NCI-H526 treated with DMSO at 0.1 percent for 48 hours (cell line): ENCODE measurements at regions not wholly inside any gene's neighbourhood (a gene's known extent, or its start where the extent isn't known, plus 50 kb on each side); places are given as distances from the start of the nearest gene placed in this dataset.

Experiments
- DNase-seq: peaks from one replicate; lab custom pipeline; 2025; lab: John Stamatoyannopoulos, UW

DNA sequence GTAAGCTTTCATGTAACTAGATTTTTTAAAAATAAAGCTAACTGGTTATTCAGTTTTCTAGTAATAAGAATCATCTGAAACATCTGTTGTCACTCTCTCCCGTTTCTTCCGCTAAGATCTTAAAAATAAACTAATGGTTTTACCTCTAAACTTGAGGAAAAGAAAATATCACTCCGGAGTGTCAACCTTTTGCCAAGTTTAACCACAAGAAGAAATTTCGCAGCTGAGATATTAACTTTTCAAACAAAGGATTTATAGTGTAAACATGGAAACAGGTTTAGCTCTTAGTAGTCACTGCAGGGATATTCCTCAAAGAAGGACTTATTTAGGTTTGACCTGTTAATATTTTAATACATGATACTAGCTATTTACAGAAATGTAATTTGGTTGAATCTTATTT lies 954.9 kb downstream of the ADGRL2 start:
- no peak for DNase-seq

DNA sequence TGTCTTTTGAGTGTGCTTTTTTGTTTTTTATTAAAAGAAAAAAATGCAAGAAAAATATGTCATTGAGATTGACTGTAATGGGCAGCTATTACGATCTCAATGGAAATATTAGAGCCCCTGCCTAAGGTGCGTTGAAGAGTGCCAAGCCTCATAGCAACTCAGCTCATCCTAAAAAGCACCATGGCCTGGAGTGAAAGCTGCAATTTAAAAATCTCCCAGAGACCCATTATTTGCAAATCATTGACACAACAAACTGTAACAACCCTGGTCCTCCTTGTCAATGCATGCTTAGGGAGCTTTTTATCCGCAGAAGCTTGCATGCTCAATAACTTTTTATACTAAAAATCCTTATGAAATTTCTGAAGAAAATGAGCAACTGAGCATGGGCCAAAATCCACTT lies 954.5 kb downstream of the ADGRL2 start:
- no peak for DNase-seq

DNA sequence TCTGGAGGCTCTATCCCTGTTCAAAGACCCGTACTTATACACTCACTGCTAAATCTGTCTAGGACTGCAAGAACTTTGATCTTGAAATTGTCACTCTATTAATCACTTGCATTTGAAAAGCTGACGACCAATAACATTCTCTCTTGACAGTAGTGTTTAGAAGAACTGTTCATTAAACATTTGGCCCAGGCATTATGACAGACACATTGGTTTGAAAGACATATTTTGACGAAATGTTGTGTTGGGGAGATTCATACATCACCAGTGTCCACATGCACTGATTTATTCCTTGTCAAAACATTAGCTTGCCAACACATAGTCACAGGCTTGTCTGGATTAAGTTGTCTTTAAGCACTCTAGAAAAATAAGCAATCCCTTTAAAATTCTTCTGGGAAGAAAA lies 951.3 kb downstream of the ADGRL2 start:
- DNase-seq: no peak

DNA sequence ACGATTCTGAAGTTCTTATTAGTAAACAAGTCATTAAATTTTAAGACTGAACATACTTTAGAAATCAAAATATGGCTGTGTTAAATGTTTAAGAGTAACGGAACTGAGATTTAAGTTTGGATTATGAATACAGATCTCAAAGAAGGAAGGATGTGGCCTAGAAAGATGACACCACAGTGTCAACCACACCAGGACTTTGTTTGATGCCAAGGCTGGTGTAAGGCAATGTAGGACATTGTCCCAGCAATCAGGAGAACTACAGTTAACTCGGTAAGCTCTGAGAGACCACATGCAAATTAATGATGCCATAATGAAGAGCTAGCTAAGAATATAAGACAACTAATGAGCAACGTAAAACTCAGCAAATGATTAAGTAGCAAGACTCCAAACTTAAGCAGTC lies 932.9 kb downstream of the ADGRL2 start:
- no peak for DNase-seq

DNA sequence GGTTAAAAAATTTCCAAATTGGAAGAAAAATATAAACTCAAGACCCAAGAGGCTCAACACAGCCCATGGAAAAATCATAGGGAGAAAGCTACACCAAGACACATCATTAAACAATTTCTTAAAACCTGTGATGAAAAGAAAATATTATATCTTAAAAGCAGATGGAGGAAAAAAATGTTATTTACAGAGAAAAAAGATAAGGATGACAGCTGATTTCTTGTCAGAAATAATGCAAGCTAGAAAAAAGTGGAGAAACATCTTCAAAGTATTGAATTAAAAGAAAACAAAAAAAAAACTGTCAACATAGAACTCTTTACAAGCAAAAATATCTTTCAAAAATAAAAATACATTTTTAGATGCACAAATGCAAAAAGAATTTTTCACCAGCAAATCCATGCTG lies 930.5 kb downstream of the ADGRL2 start:
- DNase-seq: no peak

DNA sequence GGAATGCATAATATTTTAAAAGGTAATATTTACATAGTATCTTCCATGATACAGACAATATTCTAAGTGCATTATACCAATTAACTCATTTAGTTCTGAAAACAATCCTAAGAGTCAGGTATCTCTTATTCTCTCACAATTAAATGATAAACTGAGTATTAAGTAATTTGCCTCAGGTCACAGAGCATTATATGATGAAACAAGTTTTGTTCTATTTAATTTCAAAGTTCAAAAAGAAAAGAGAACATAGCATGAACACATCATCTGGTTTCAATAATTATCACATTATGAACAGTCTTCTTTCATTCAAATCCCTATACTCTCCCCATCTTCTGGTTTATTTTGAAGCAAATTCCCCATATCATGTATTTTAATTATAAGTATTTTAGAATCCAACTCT lies 927.5 kb downstream of the ADGRL2 start:
- no peak for DNase-seq

DNA sequence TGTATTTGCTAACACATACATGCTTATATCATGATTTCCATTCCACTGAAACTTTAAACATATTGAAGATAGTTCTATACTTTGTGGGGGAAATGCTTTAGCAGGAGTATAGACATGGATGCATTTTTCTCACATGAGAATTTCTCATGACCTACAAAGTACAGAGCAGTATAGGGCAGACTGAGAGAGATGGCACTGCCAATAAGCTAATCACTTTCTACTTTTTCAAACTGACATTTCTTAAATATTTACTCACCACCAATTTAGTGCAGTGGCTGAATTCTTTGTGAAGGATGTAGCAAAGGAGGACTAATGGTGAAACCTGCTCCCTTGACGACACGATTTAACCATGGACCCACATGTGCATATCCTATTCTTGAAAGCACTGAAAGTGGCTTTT lies 923.5 kb downstream of the ADGRL2 start:
- DNase-seq: no peak

DNA sequence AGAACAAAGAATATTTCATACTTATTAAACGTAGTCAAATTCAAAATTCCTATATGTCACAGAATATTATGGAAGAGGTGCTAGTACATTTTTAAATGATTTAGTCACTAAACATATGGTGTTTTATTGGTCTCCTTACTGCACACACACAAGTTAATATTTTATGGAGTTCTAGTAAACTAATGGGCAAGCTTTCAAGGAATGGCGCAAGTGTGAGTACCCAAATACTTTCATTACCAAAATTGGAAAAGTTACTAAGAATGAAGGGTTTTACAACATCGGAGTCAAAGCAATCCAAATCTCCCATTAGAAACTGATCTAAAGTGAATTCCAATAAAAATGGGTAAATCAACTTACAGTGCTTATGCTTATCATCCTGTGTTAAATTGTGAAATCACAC lies 921.9 kb downstream of the ADGRL2 start:
- no peak for DNase-seq

DNA sequence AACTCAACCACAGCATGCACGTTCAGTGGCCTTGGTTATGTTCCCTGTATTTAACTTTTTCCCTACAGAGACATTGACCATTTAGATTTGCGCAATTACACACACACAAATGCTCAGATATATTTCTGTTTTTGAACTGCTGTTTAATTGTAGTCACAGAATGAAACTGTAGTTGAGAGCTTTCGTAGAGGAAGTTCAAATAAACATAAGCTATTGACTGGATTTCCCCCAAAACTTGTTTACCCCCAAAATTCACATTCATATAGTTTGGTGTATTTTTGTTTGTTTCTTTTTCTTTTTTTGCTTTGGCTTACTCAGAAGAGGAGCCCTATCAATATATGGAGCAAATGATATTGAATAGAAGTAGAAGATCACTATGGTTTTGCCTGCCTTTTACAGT lies 921.0 kb downstream of the ADGRL2 start:
- DNase-seq: no peak

DNA sequence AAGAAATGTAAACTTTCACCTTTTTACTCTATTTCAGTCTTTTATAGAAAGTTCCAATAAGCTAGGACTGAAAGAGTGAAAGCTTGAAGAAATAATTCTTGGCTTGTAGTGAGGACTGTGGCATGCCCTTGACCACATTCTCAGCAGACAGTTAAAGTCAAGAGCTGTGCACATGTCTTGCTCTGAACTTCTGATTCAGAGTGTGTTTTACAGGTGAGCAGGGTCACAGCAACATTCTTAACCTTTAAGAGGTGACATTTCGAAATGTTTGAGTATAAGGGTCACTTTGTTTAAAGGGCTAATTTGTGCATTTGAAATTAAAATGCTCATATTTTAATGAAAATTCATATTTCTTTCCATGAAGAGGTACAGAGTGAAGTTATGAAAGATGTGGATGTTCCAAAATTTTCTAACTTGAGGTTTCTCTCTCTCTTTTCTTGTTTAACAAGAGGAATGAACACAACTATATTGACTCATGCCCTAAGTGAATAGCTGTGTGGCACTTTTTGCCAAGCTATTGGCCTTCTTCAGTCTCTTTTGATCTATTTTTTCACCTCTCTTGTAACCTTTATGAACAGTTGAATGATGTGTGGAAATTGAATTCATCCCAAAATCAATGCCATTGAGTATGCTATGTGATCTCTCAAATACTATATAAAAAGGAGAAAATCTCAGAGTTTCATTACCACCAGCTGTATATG lies 918.1 kb downstream of the ADGRL2 start:
- no peak for DNase-seq

DNA sequence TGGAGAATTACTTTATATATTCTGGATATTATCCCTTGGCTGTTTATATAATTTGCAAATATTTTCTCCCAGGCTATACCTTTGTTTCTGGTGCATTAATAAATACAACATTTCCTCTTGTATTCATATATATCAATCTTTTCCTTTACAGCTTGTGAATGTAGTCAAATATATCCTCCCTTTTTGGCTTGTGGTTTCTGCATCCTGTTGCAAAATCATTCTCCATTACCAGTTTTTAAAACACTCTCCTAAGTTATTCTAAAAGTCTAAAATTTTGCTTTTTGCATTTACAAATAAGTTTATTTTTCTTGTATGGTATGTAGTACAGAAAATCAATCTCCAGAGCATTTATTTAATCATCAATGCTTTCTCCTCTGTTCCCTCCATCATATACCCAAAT lies 909.4 kb downstream of the ADGRL2 start:
- no peak for DNase-seq

DNA sequence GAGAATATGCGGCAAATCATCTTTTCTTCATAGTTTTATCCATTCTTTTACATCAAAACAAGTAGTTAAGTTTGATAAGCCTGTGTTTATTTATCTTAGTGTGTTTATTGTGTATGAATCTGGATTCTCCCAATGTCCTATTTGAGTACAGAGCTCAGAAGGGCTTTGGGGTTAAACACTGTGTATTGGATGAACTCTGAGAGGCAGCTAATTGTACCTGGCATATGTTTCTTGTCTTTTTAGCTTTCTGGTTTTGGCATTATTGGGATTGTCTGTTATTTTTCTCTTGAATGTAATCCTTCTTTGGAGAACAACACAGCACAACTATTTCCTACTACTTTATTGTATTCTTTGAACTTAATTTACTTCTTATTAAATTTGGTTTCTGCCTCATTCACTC lies 906.9 kb downstream of the ADGRL2 start:
- DNase-seq: no peak

DNA sequence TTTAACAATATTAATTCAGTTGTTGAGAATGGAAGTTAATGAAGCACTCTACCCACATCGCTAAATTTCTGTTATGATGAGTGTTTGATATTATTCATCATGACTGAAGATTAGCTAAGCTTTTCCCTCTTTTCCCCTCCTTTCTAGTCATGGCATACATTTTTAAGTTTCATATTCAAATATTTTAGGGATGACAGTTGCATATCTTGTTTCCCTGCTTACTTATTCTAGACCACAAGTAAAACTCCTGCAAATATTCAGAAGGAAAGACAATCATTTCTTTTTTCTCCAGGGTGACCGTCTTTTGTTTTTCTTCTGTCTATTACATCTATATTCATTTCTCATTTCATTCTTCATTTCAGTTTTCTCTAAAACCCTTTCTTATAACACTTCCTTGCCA lies 906.0 kb downstream of the ADGRL2 start:
- DNase-seq: peak; percentile 3

DNA sequence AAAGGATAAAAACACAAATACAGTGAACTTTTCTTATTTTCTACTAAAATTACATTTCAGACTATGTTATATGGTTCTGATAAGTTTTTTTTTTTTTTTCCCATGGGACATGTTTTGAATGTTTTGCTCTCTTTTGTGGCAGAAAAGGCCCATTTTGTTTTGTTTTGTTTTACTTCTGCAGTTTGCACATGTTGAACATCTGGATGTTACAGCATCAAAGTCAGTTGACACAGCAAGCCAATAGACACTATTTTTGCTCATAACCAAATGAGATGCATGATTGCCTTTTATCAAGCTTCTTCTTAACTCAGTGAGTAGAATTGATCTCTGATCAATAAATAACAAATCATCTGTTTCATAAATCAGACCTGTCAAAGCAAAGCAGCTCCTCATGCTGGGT lies 904.2 kb downstream of the ADGRL2 start:
- DNase-seq: no peak

DNA sequence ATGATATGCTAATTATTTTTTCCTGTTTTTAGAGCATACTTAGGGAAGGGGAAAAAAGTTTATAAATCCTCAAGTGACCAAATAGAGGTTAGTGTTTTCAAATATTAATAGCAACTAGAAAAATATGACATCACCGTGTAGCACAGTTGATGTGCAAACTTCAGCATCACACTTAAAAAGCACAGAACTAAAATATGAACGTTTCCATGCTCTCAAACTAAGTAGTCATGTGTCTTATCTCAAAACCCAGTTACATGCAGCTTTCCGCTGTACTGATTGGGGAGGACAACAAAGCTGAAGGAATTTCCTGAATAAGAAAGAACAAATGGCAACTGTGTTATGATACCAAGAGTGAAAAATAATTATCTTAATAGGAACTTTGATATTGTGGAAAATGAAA lies 903.7 kb downstream of the ADGRL2 start:
- no peak for DNase-seq

DNA sequence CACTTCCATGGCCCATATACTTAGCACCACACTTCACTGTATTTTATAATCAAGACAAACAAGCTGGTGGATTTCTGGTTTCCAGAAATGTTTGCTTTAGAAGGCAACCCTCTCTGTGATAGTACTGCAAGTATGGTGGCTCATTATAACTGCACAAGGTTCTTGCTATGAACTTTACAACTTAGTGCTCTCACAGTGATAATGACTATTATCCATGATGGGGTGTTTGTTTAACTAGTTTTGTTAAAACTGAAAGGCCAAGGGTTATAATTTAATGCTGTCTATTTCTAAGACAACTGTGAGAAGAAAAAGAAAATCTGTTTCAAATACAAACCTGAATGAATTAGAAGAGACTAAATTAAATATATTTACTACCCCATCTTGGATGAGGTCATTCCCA lies 903.2 kb downstream of the ADGRL2 start:
- no peak for DNase-seq

DNA sequence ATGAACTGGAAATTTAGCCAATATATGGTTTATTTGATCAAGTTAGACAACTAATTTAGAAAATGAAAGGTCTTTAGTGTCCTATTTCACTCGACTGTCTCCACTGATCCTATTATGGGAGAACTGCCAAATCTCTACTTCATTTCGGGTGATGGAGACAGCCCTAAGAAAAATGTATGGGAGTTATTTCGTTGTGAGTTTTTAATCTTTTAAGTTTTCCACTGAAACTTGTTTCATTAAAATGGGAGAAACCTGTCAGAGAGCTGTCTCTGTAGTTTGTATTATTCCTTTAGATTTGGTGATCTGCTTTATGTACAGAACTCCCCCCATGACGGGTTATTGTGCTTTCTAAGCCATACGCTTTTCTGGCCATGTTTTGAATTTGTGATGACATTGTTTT lies 899.7 kb downstream of the ADGRL2 start:
- DNase-seq: no peak

DNA sequence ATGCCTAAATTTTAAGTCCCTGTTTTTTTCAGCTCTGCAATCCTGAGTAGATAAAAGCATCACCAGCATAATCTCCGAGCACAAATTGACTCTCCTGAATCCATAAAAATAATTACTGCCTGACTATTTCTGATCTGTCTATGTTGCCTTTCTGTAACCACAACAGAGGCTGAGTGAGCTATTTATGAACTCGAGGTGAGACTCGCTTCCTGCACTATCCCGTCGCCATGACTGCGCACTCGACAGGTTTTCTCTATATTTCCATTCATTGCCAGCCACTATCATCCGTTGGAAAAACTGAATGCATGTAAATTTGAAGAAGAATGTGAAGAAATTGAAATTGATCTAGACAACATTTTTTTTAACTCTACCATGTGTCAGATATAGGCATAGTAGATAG lies 897.2 kb downstream of the ADGRL2 start:
- no peak for DNase-seq

DNA sequence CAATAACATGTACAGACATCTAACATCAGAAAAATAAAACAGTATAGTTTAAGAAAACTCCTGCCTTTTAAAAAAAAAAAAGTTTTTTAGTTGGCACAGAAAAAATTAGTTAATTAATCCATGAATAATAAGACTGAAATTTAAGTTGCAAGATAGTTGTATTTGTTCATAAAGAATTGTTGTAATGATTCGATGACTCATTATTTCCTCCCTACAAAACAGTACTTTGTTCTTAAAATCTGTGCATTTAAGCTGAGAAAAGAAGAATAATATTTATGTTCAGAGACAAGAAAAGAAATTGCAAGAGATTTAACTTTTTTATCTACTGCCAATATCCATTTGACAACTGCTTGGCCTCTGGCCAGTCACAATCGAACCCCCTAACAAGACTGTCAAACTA lies 894.7 kb downstream of the ADGRL2 start:
- no peak for DNase-seq

DNA sequence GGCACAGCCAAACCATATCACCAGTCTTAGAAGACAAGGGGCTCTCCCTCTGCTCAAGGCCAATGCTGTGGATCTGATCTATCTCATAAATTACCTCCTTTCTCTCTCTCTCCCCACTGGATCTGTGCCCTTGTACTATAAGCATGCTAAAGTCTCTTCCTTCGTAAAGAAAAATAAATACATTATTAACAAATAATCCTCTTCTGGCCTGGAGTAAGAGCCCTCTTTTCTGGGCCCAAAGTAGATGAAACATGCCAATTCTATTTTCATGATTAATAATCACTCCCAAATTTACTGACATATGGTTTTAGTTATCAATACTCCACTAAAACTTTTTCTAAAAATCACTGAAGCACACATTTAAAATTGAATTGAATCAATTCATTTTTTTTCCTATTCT lies 889.7 kb downstream of the ADGRL2 start:
- DNase-seq: no peak

DNA sequence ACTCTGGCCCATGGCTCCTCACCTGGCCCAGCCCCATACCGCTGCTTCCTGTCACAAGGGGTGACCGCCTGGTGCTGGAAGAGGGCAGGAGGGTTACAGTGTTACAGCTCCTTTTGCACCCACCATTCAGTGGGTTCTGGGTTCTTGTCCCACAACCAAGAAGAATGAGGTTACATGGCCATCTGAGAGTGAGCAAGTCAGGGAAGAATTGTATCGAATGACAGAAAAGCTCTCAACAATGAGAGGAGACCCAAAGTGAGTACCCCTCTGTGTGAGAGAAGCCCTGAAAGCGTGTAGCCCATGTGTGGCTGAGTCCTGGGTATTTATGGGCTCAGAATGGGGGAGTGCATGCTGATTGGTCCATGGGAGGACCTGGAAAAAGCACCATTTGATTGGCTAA lies 888.5 kb downstream of the ADGRL2 start:
- no peak for DNase-seq

DNA sequence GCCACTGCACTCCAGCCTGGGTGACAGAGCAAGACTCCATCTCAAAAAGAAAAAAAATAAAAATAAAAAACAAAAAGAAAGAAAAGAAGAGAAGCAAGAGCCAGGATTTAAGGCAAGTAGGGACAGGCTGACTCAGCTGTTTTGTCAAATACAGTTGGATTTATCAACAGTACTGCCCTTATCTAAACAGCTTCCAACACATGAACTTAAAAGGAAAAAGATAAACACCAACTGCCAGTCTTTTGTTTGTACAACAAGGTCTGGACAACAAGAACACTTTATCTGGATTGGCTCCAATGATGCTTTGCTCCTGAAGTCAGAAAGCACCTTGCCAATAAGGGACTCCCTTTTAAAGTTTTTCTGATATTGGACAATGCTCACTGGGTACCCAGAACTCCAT lies 886.0 kb downstream of the ADGRL2 start:
- no peak for DNase-seq

DNA sequence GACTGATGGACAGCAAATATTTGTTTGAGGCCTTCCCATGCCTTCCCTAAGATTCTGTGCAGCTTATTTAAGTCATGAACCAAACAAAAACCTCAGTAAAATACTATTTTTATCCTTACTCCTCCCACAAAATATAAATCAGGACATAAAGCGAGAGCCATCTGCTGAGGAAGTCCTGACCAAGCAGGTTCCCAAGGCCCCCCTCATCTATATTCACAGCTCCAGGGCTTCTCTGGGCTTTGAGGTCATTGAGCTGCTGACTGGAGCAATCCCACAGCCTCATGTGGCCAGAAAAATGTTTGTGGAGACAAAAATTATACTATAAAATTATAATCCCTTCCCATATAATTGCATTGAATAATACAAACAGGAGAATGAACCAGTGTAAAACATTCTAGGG lies 846.2 kb downstream of the ADGRL2 start:
- DNase-seq: no peak

DNA sequence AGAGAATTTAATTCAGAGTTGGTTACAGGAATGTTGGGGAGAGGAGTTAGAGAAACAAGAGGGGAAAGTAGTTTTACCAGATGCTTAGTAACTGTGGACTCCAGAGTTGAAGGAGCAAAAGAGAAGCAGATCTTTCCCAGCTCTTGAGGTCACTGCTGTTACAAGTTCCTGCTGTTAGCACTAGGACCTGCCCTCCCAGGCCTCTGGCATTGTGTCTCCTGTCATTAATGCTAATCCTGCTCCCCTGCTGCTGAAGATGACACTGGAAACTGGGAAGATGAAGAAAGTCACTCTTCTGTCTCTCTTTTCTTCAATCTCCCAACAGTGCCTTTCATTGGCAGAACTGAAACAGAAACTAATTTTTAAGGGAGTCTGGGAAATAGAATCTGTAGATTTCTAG lies 845.6 kb downstream of the ADGRL2 start:
- no peak for DNase-seq
